PFSK-1 (cell line): ENCODE measurements at regions not wholly inside any gene's neighbourhood (a gene's known extent, or its start where the extent isn't known, plus 50 kb on each side); places are given as distances from the start of the nearest gene placed in this dataset.

Experiments
- FOXP2 ChIP-seq: optimal IDR thresholded peaks from 2 replicates; pipeline ENCODE3; 2011; ENCODE audit warnings: borderline replicate concordance, control low read depth, inconsistent platforms; ENCODE audit not compliant: insufficient read depth; ENCODE audit errors: extremely low read length, extremely low read depth
- POLR2AphosphoS5 ChIP-seq: IDR thresholded peaks from 2 replicates; pipeline ENCODE4 v1.6.1; 2012; ENCODE audit warnings: low read depth, mild to moderate bottlenecking, control low read depth, low read length, moderate library complexity
- SIN3A ChIP-seq: IDR thresholded peaks from 2 replicates; pipeline ENCODE4 v1.6.1; 2012; ENCODE audit warnings: mild to moderate bottlenecking, low read length, moderate library complexity, borderline replicate concordance; ENCODE audit not compliant: insufficient read depth
- TAF1 ChIP-seq: IDR thresholded peaks from 2 replicates; pipeline ENCODE4 v1.6.1; 2012; ENCODE audit warnings: low read length, control low read depth, borderline replicate concordance; ENCODE audit not compliant: insufficient read depth
- TF ChIP-seq, protein P1 (sequence below), 2 experiments: IDR thresholded peaks; 2 replicates each; pipeline versions ENCODE4 v1.6.1 to v1.8.0; 2011 to 2012; ENCODE audit warnings: low read depth in 2 of 2, low read length in 2 of 2, control low read depth in 1 of 2, inconsistent platforms in 1 of 2, mild to moderate bottlenecking in 1 of 2, moderate library complexity in 1 of 2; ENCODE audit not compliant: insufficient read depth in 1 of 2

- TF ChIP-seq TAF1 (no peak), FOXP2 (no peak), POLR2AphosphoS5 (no peak), SIN3A (no peak)
- TF ChIP-seq, protein P1, sequence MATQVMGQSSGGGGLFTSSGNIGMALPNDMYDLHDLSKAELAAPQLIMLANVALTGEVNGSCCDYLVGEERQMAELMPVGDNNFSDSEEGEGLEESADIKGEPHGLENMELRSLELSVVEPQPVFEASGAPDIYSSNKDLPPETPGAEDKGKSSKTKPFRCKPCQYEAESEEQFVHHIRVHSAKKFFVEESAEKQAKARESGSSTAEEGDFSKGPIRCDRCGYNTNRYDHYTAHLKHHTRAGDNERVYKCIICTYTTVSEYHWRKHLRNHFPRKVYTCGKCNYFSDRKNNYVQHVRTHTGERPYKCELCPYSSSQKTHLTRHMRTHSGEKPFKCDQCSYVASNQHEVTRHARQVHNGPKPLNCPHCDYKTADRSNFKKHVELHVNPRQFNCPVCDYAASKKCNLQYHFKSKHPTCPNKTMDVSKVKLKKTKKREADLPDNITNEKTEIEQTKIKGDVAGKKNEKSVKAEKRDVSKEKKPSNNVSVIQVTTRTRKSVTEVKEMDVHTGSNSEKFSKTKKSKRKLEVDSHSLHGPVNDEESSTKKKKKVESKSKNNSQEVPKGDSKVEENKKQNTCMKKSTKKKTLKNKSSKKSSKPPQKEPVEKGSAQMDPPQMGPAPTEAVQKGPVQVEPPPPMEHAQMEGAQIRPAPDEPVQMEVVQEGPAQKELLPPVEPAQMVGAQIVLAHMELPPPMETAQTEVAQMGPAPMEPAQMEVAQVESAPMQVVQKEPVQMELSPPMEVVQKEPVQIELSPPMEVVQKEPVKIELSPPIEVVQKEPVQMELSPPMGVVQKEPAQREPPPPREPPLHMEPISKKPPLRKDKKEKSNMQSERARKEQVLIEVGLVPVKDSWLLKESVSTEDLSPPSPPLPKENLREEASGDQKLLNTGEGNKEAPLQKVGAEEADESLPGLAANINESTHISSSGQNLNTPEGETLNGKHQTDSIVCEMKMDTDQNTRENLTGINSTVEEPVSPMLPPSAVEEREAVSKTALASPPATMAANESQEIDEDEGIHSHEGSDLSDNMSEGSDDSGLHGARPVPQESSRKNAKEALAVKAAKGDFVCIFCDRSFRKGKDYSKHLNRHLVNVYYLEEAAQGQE (IDR thresholded peaks at IDR 0.05; ENCODE audit: insufficient read depth in 1 of 2, low read depth in 2 of 2, low read length in 2 of 2), result no peak
These were observed 115.8 kb upstream of the SORCS1 start for GRCh38 chr10:107280293-107280692.
